BE2C (cell line): ENCODE measurements at regions not wholly inside any gene's neighbourhood (a gene's known extent, or its start where the extent isn't known, plus 50 kb on each side); places are given as distances from the start of the nearest gene placed in this dataset.
A peak's percentile ranks its signal among the peaks of the same experiment; 100 is the strongest.
"Not testable (repeated sequence)": the region's sequence is repeated elsewhere in the genome, so short reads cannot be mapped to it uniquely, and the experiment has no call there.

Source experiments
- DNase-seq: peaks from one replicate; pipeline ENCODE4 v3.0.0-alpha.2; 2020
- H3K27me3 ChIP-seq: fragments of 250-450 bp; sonication (Bioruptor Pico); 2 replicates; pipeline ENCODE4 v1.5.1; 2020; ENCODE audit warnings: mild to moderate bottlenecking
- H3K36me3 ChIP-seq: fragments of 250-450 bp; sonication (Bioruptor Pico); 2 replicates; pipeline ENCODE4 v1.5.1; 2020; ENCODE audit warnings: mild to moderate bottlenecking
- H3K4me1 ChIP-seq: fragments of 250-450 bp; sonication (Bioruptor Pico); 2 replicates; pipeline ENCODE4 v1.5.1; 2020
- H3K4me3 ChIP-seq: 2 replicates; pipeline ENCODE4 v1.5.1; 2011; ENCODE audit warnings: low read depth, low read length
- H3K9me3 ChIP-seq: fragments of 250-450 bp; sonication (Bioruptor Pico); 2 replicates; pipeline ENCODE4 v1.5.1; 2020
- TF ChIP-seq, protein P1 (sequence below): IDR thresholded peaks from 2 replicates; pipeline ENCODE4 v1.5.1; 2012; ENCODE audit warnings: mild to moderate bottlenecking, low read depth, low read length

DNA sequence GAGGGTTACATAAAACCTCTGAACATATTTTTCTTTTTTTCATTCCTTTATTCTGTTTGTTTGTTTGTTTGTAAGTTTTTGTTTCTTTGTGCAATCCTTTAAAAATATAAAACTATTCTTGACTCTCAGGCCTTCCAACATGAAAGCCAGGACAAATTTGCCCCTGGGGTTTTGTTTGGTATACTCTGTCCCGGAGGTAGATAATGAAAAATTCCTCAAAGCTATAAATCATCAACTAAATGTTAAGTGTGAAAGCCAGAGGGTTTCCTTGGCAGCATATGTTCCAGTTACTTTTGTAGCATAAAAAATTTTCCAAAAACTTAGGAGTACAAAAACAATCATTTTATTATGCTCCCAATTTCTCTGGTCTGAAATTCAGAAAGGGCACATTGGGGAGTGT is 1084.3 kb upstream of the GJE1 start:
- Histone ChIP-seq H3K36me3 (no peaks in the 10 kb centered on the region), H3K4me1 (no peaks in the 10 kb centered on the region), H3K27me3 (no peaks in the 10 kb centered on the region), H3K4me3 (no peak overlapping the region), H3K9me3 (no peaks in the 10 kb centered on the region)
- no peak for DNase-seq
- TF ChIP-seq, protein P1, sequence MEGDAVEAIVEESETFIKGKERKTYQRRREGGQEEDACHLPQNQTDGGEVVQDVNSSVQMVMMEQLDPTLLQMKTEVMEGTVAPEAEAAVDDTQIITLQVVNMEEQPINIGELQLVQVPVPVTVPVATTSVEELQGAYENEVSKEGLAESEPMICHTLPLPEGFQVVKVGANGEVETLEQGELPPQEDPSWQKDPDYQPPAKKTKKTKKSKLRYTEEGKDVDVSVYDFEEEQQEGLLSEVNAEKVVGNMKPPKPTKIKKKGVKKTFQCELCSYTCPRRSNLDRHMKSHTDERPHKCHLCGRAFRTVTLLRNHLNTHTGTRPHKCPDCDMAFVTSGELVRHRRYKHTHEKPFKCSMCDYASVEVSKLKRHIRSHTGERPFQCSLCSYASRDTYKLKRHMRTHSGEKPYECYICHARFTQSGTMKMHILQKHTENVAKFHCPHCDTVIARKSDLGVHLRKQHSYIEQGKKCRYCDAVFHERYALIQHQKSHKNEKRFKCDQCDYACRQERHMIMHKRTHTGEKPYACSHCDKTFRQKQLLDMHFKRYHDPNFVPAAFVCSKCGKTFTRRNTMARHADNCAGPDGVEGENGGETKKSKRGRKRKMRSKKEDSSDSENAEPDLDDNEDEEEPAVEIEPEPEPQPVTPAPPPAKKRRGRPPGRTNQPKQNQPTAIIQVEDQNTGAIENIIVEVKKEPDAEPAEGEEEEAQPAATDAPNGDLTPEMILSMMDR, result no peak

DNA sequence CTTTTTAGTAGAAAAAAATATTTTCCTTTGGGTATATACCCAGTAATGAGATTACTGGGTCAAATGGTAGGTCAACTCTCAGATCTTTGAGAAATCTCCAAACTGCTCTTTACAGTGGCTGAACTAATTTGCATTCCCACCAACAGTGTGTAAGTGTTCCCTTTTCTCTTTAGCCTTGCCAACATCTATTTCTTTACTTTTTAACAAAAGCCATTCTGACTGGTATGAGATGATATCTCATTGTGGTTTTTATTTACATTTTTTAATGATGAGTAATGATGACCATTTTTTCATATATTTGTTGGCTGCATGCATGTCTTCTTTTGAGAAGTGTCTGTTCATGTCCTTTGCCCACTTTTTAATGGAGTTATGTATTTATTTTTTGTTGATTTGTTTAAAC is 1086.2 kb upstream of the GJE1 start:
- H3K27me3 ChIP-seq, DNase-seq, H3K36me3 ChIP-seq, H3K9me3 ChIP-seq, H3K4me3 ChIP-seq, H3K4me1 ChIP-seq: not testable (repeated sequence)

- DNase-seq, result peak; percentile 6
- TF ChIP-seq, protein P1, result no peak
- Histone ChIP-seq H3K27me3 (no peaks in the 10 kb centered on the region), H3K36me3 (no peaks in the 10 kb centered on the region), H3K4me3 (no peak overlapping the region), H3K9me3 (no peaks in the 10 kb centered on the region), H3K4me1 (no peaks in the 10 kb centered on the region)
These were observed 1091.1 kb upstream of the GJE1 start for GRCh38 chr6:141041596-141042087.

- TF ChIP-seq, protein P1, result no peak
- no peak for DNase-seq
- H3K4me1 ChIP-seq, result no peaks in the 10 kb centered on the region
- H3K36me3 ChIP-seq, result no peaks in the 10 kb centered on the region
- H3K9me3 ChIP-seq, result no peaks in the 10 kb centered on the region
- no peak overlapping the region for H3K4me3 ChIP-seq
- H3K27me3 ChIP-seq, result no peaks in the 10 kb centered on the region
These were observed 1097.2 kb upstream of the GJE1 start for GRCh38 chr6:141035312-141036200.

- no peak for DNase-seq
- Histone ChIP-seq H3K36me3 (no peaks in the 10 kb centered on the region), H3K9me3 (no peaks in the 10 kb centered on the region), H3K4me3 (no peak overlapping the region), H3K27me3 (no peaks in the 10 kb centered on the region), H3K4me1 (no peaks in the 10 kb centered on the region)
- TF ChIP-seq, protein P1, result no peak
These were observed 1099.6 kb upstream of the GJE1 start for GRCh38 chr6:141033101-141033500.

GRCh38 chr6:141029908-141030307 is 1102.8 kb upstream of the GJE1 start:
- H3K36me3 ChIP-seq, result no peaks in the 10 kb centered on the region
- DNase-seq, result no peak
- H3K27me3 ChIP-seq, result no peaks in the 10 kb centered on the region
- H3K4me1 ChIP-seq, result no peaks in the 10 kb centered on the region
- no peaks in the 10 kb centered on the region for H3K9me3 ChIP-seq
- TF ChIP-seq, protein P1, result no peak
- H3K4me3 ChIP-seq, result no peak overlapping the region
